WTC11 (cell line): ENCODE measurements at regions not wholly inside any gene's neighbourhood (a gene's known extent, or its start where the extent isn't known, plus 50 kb on each side); places are given as distances from the start of the nearest gene placed in this dataset.

Experiments used
- ATAC-seq: fragments of 200-7000 bp; cut with Tn5 transposase; 2 replicates; pipeline ENCODE4 v1.10.0; 2021; ENCODE audit warnings: mild to moderate bottlenecking, moderate library complexity
- CTCF ChIA-PET: fragments of 300-600 bp; sonication (Branson Sonifier 250); formaldehyde crosslinking; loops from one replicate; lab custom pipeline; 2021; ENCODE audit warnings: antibody characterized with exemption; lab: Charles Lee
- POLR2A ChIA-PET: fragments of 350-600 bp; sonication (Branson Sonifier 250); formaldehyde crosslinking; loops from one replicate; lab custom pipeline; 2021; ENCODE audit warnings: antibody characterized with exemption; lab: Charles Lee
- DNase-seq: peaks from one replicate; pipeline ENCODE4 v3.0.0; 2021; ENCODE audit warnings: low spot score
- H3K27ac Mint-ChIP-seq: 2 replicates; pipeline ENCODE4 v1.8.0; 2021; ENCODE audit warnings: mixed read lengths
- H3K27me3 Mint-ChIP-seq: 2 replicates; pipeline ENCODE4 v1.8.0; 2021; ENCODE audit warnings: low read depth, mild to moderate bottlenecking, moderate library complexity, mixed read lengths
- H3K36me3 Mint-ChIP-seq: 2 replicates; pipeline ENCODE4 v1.8.0; 2021; ENCODE audit warnings: mixed read lengths
- H3K4me1 Mint-ChIP-seq: 2 replicates; pipeline ENCODE4 v1.8.0; 2022; ENCODE audit warnings: mixed read lengths
- H3K4me3 Mint-ChIP-seq: 2 replicates; pipeline ENCODE4 v1.8.0; 2021; ENCODE audit warnings: mild to moderate bottlenecking, moderate library complexity, mixed read lengths
- H3K9me3 Mint-ChIP-seq: 2 replicates; pipeline ENCODE4 v1.8.0; 2021; ENCODE audit warnings: mixed read lengths
- CREB1 ChIP-seq: sonication (generic); formaldehyde crosslinking; IDR thresholded peaks from 2 replicates; pipeline ENCODE4 v1.8.0; 2023; ENCODE audit warnings: mild to moderate bottlenecking, missing genetic modification reagents
- EMX1 ChIP-seq: fragments of 250-450 bp; sonication (Bioruptor Pico); IDR thresholded peaks from 2 replicates; pipeline ENCODE4 v1.8.0; 2021; ENCODE audit warnings: mild to moderate bottlenecking
- ERG ChIP-seq: fragments of 250-450 bp; sonication (Bioruptor Pico); IDR thresholded peaks from 2 replicates; pipeline ENCODE4 v1.8.0; 2021; ENCODE audit warnings: mild to moderate bottlenecking
- ETV6 ChIP-seq: sonication (generic); formaldehyde crosslinking; IDR thresholded peaks from 2 replicates; pipeline ENCODE4 v1.8.1; 2022; ENCODE audit warnings: mild to moderate bottlenecking, missing genetic modification reagents
- FOXJ3 ChIP-seq: sonication (generic); formaldehyde crosslinking; IDR thresholded peaks from 2 replicates; pipeline ENCODE4 v1.9.0; 2021; ENCODE audit warnings: missing genetic modification reagents, mild to moderate bottlenecking, borderline replicate concordance
- FOXK1 ChIP-seq: sonication (generic); formaldehyde crosslinking; IDR thresholded peaks from 2 replicates; pipeline ENCODE4 v1.8.0; 2022; ENCODE audit warnings: mild to moderate bottlenecking, moderate library complexity, missing genetic modification reagents
- HMGA2 ChIP-seq: fragments of 250-450 bp; sonication (Bioruptor Pico); IDR thresholded peaks from 2 replicates; pipeline ENCODE4 v1.4.0; 2021; ENCODE audit warnings: mild to moderate bottlenecking, moderate library complexity
- KAT7 ChIP-seq: sonication (generic); formaldehyde crosslinking; IDR thresholded peaks from 2 replicates; pipeline ENCODE4 v1.8.1; 2023; ENCODE audit warnings: missing genetic modification reagents, mild to moderate bottlenecking, borderline replicate concordance
- NFATC4 ChIP-seq: fragments of 250-450 bp; sonication (Bioruptor Pico); IDR thresholded peaks from 2 replicates; pipeline ENCODE4 v1.9.0; 2021; ENCODE audit warnings: mild to moderate bottlenecking
- SMAD3 ChIP-seq: sonication (generic); formaldehyde crosslinking; IDR thresholded peaks from 2 replicates; pipeline ENCODE4 v1.8.0; 2022; ENCODE audit warnings: missing genetic modification reagents, mild to moderate bottlenecking, borderline replicate concordance
- SMAD4 ChIP-seq: sonication (generic); formaldehyde crosslinking; IDR thresholded peaks from 2 replicates; pipeline ENCODE4 v1.8.0; 2022; ENCODE audit warnings: mild to moderate bottlenecking, missing genetic modification reagents
- SOX15 ChIP-seq: fragments of 250-450 bp; sonication (Bioruptor Pico); IDR thresholded peaks from 2 replicates; pipeline ENCODE4 v1.9.0; 2021; ENCODE audit warnings: mild to moderate bottlenecking
- SP1 ChIP-seq: sonication (generic); formaldehyde crosslinking; conservative IDR thresholded peaks from 2 replicates; pipeline ENCODE4 v1.8.1; 2022; ENCODE audit warnings: missing genetic modification reagents
- ZNF219 ChIP-seq: sonication (generic); formaldehyde crosslinking; IDR thresholded peaks from 2 replicates; pipeline ENCODE4 v1.8.0; 2023; ENCODE audit warnings: missing genetic modification reagents, mild to moderate bottlenecking, borderline replicate concordance
- ZNF396 ChIP-seq: fragments of 250-450 bp; sonication (Bioruptor Pico); IDR thresholded peaks from 2 replicates; pipeline ENCODE4 v1.8.0; 2021; ENCODE audit warnings: mild to moderate bottlenecking, moderate library complexity, borderline replicate concordance
- ZNF425 ChIP-seq: fragments of 250-450 bp; sonication (Bioruptor Pico); conservative IDR thresholded peaks from 2 replicates; pipeline ENCODE4 v1.9.0; 2021; ENCODE audit warnings: mild to moderate bottlenecking
- TF ChIP-seq, protein P1 (sequence below): fragments of 250-450 bp; sonication (Bioruptor Pico); IDR thresholded peaks from 2 replicates; pipeline ENCODE4 v2.1.2; 2022; ENCODE audit warnings: mild to moderate bottlenecking, moderate library complexity
- TF ChIP-seq, protein P2 (sequence below): sonication (generic); formaldehyde crosslinking; IDR thresholded peaks from 2 replicates; pipeline ENCODE4 v1.8.0; 2022; ENCODE audit warnings: missing genetic modification reagents
- TF ChIP-seq, protein P3 (sequence below): sonication (generic); formaldehyde crosslinking; IDR thresholded peaks from 2 replicates; pipeline ENCODE4 v1.8.0; 2022; ENCODE audit warnings: mild to moderate bottlenecking, missing genetic modification reagents
- TF ChIP-seq, protein P4 (sequence below): fragments of 250-450 bp; sonication (Bioruptor Pico); IDR thresholded peaks from 2 replicates; pipeline ENCODE4 v1.9.0; 2021; ENCODE audit warnings: mild to moderate bottlenecking

- no peak overlapping the region for H3K4me3 Mint-ChIP-seq
- H3K4me1 Mint-ChIP-seq: peaks cover 52% of the 10 kb centered on the region
- H3K36me3 Mint-ChIP-seq: peaks cover 8% of the 10 kb centered on the region
- TF ChIP-seq SMAD3 (CRISPR knock-in tag) (no peak), HMGA2 (CRISPR knock-in tag) (no peak), FOXK1 (no peak)
- H3K9me3 Mint-ChIP-seq: peaks cover 20% of the 10 kb centered on the region
- H3K27me3 Mint-ChIP-seq: no peaks in the 10 kb centered on the region
- CTCF ChIA-PET: interaction anchor here (0.6 to 1.6 kb wide), 9 partner anchors 14 to 340 kb away, joined by 3 to 7 read pairs (median 4); no protein-coding TSS in a partner anchor
- no peak for ATAC-seq
- POLR2A ChIA-PET: no interaction called here
- H3K27ac Mint-ChIP-seq: no peak overlapping the region; the same call in 1 of the 2 replicates
- no peak for DNase-seq
These were observed 106.1 kb downstream of the AXIN2 start for GRCh38 chr17:65455154-65455971.

GRCh38 chr17:65453204-65453931 is 108.1 kb downstream of the AXIN2 start:
- Mint-ChIP-seq H3K9me3 (peaks cover 32% of the 10 kb centered on the region), H3K36me3 (peaks cover 14% of the 10 kb centered on the region), H3K4me3 (no peak overlapping the region), H3K27ac (peak overlapping the region; percentile 84), H3K27me3 (peaks cover 3% of the 10 kb centered on the region; the same call in 1 of the 2 replicates), H3K4me1 (peaks cover 32% of the 10 kb centered on the region)
- ChIA-PET CTCF (interaction anchor here (0.7 to 1.2 kb wide), 2 partner anchors 11 to 159 kb away, joined by 3 to 4 read pairs; no protein-coding TSS in a partner anchor), POLR2A (interaction anchor here (0.7 kb wide), 1 partner anchor 160 kb away, joined by 4 read pairs; no protein-coding TSS in a partner anchor)
- ATAC-seq: 0 out of 2 replicates have a peak, but pooled peaks have one; percentile 20
- no peak for DNase-seq
- TF ChIP-seq CREB1 (CRISPR knock-in tag) (no peak), SMAD4 (no peak), ERG (CRISPR knock-in tag) (0 out of 2 replicates have a peak, but pooled peaks have one; percentile 51), ZNF219 (no peak), ZNF425 (CRISPR knock-in tag) (0 out of 2 replicates have a peak, but pooled peaks have one; percentile 62), SP1 (CRISPR knock-in tag) (no peak), SOX15 (no peak), EMX1 (CRISPR knock-in tag) (peak; percentile 81), ZNF396 (no peak), HMGA2 (CRISPR knock-in tag) (no peak), ETV6 (CRISPR knock-in tag) (no peak), KAT7 (no peak), FOXJ3 (CRISPR knock-in tag) (no peak), NFATC4 (0 out of 2 replicates have a peak, but pooled peaks have one; percentile 62)
- TF ChIP-seq, protein P1, sequence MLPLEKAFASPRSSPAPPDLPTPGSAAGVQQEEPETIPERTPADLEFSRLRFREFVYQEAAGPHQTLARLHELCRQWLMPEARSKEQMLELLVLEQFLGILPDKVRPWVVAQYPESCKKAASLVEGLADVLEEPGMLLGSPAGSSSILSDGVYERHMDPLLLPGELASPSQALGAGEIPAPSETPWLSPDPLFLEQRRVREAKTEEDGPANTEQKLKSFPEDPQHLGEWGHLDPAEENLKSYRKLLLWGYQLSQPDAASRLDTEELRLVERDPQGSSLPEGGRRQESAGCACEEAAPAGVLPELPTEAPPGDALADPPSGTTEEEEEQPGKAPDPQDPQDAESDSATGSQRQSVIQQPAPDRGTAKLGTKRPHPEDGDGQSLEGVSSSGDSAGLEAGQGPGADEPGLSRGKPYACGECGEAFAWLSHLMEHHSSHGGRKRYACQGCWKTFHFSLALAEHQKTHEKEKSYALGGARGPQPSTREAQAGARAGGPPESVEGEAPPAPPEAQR (CRISPR knock-in tag): no peak
- TF ChIP-seq, protein P2, sequence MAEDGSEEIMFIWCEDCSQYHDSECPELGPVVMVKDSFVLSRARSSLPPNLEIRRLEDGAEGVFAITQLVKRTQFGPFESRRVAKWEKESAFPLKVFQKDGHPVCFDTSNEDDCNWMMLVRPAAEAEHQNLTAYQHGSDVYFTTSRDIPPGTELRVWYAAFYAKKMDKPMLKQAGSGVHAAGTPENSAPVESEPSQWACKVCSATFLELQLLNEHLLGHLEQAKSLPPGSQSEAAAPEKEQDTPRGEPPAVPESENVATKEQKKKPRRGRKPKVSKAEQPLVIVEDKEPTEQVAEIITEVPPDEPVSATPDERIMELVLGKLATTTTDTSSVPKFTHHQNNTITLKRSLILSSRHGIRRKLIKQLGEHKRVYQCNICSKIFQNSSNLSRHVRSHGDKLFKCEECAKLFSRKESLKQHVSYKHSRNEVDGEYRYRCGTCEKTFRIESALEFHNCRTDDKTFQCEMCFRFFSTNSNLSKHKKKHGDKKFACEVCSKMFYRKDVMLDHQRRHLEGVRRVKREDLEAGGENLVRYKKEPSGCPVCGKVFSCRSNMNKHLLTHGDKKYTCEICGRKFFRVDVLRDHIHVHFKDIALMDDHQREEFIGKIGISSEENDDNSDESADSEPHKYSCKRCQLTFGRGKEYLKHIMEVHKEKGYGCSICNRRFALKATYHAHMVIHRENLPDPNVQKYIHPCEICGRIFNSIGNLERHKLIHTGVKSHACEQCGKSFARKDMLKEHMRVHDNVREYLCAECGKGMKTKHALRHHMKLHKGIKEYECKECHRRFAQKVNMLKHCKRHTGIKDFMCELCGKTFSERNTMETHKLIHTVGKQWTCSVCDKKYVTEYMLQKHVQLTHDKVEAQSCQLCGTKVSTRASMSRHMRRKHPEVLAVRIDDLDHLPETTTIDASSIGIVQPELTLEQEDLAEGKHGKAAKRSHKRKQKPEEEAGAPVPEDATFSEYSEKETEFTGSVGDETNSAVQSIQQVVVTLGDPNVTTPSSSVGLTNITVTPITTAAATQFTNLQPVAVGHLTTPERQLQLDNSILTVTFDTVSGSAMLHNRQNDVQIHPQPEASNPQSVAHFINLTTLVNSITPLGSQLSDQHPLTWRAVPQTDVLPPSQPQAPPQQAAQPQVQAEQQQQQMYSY: no peak
- TF ChIP-seq, protein P3, sequence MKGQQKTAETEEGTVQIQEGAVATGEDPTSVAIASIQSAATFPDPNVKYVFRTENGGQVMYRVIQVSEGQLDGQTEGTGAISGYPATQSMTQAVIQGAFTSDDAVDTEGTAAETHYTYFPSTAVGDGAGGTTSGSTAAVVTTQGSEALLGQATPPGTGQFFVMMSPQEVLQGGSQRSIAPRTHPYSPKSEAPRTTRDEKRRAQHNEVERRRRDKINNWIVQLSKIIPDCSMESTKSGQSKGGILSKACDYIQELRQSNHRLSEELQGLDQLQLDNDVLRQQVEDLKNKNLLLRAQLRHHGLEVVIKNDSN (CRISPR knock-in tag): no peak
- TF ChIP-seq, protein P4, sequence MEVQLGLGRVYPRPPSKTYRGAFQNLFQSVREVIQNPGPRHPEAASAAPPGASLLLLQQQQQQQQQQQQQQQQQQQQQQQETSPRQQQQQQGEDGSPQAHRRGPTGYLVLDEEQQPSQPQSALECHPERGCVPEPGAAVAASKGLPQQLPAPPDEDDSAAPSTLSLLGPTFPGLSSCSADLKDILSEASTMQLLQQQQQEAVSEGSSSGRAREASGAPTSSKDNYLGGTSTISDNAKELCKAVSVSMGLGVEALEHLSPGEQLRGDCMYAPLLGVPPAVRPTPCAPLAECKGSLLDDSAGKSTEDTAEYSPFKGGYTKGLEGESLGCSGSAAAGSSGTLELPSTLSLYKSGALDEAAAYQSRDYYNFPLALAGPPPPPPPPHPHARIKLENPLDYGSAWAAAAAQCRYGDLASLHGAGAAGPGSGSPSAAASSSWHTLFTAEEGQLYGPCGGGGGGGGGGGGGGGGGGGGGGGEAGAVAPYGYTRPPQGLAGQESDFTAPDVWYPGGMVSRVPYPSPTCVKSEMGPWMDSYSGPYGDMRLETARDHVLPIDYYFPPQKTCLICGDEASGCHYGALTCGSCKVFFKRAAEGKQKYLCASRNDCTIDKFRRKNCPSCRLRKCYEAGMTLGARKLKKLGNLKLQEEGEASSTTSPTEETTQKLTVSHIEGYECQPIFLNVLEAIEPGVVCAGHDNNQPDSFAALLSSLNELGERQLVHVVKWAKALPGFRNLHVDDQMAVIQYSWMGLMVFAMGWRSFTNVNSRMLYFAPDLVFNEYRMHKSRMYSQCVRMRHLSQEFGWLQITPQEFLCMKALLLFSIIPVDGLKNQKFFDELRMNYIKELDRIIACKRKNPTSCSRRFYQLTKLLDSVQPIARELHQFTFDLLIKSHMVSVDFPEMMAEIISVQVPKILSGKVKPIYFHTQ: 0 out of 2 replicates have a peak, but pooled peaks have one; percentile 57
